AG09309 (cell line): ENCODE measurements at regions not wholly inside any gene's neighbourhood (a gene's known extent, or its start where the extent isn't known, plus 50 kb on each side); places are given as distances from the start of the nearest gene placed in this dataset.

Experiments
- DNase-seq: peaks from one replicate; pipeline ENCODE4 v3.0.0-alpha.2; 2010; ENCODE audit warnings: low read depth
- H3K4me3 ChIP-seq: 2 replicates; pipeline ENCODE4 v1.5.1; 2011; ENCODE audit warnings: mild to moderate bottlenecking, low read depth, low read length, moderate library complexity; ENCODE audit not compliant: control insufficient read depth
- CTCF ChIP-seq: IDR thresholded peaks from 2 replicates; pipeline ENCODE4 v1.5.1; 2011; ENCODE audit warnings: mild to moderate bottlenecking, low read depth, low read length, inconsistent platforms; ENCODE audit not compliant: insufficient read depth, control insufficient read depth; ENCODE audit errors: missing control alignments

- no peak for TF ChIP-seq CTCF
- DNase-seq, result no peak
Observed at GRCh38 chr18:10247021-10247741, 207.3 kb upstream of the APCDD1 start.

GRCh38 chr18:10247742-10248082 lies 206.7 kb upstream of the APCDD1 start:
- TF ChIP-seq CTCF, result no peak
- DNase-seq, result no peak
- H3K4me3 ChIP-seq, result no peak overlapping the region

More at GRCh38 chr18:10247021-10247741, 207.3 kb upstream of the APCDD1 start:
- H3K4me3 ChIP-seq, result no peak overlapping the region

GRCh38 chr18:10248738-10249137 lies 205.7 kb upstream of the APCDD1 start:
- no peak for TF ChIP-seq CTCF
- DNase-seq, result no peak
- H3K4me3 ChIP-seq, result no peak overlapping the region

- H3K4me3 ChIP-seq, result no peak overlapping the region
- no peak for TF ChIP-seq CTCF
- no peak for DNase-seq
Observed at GRCh38 chr18:10249270-10249669, 205.2 kb upstream of the APCDD1 start.

- H3K4me3 ChIP-seq, result no peak overlapping the region
- no peak for DNase-seq
- no peak for TF ChIP-seq CTCF
Observed at GRCh38 chr18:10249801-10250200, 204.6 kb upstream of the APCDD1 start.

GRCh38 chr18:10252494-10252893 lies 201.9 kb upstream of the APCDD1 start:
- H3K4me3 ChIP-seq, result no peak overlapping the region
- no peak for TF ChIP-seq CTCF
- DNase-seq, result no peak
